GM10248 (cell line): ENCODE measurements at regions not wholly inside any gene's neighbourhood (a gene's known extent, or its start where the extent isn't known, plus 50 kb on each side); places are given as distances from the start of the nearest gene placed in this dataset.

ENCODE experiments used
- CTCF ChIA-PET: fragments of 300-600 bp; sonication (Branson Sonifier 250); formaldehyde crosslinking; extraction: SDS; loops from one replicate; lab custom pipeline; 2021; ENCODE audit warnings: antibody characterized with exemption; lab: Yijun Ruan, JAX
- POLR2A ChIA-PET: fragments of 350-650 bp; sonication (Branson Sonifier 250); formaldehyde crosslinking; extraction: SDS; loops from one replicate; lab custom pipeline; 2020; ENCODE audit warnings: antibody characterized with exemption; lab: Yijun Ruan, JAX
- DNase-seq: peaks from one replicate; pipeline ENCODE4 v3.0.0; 2012; ENCODE audit errors: extremely low spot score
- TF ChIP-seq, protein P1 (sequence below): IDR thresholded peaks from 2 replicates; pipeline ENCODE4 v1.5.1; 2012; ENCODE audit warnings: mild to moderate bottlenecking, low read depth; ENCODE audit errors: extremely low read depth, missing control alignments, control extremely low read depth

DNA sequence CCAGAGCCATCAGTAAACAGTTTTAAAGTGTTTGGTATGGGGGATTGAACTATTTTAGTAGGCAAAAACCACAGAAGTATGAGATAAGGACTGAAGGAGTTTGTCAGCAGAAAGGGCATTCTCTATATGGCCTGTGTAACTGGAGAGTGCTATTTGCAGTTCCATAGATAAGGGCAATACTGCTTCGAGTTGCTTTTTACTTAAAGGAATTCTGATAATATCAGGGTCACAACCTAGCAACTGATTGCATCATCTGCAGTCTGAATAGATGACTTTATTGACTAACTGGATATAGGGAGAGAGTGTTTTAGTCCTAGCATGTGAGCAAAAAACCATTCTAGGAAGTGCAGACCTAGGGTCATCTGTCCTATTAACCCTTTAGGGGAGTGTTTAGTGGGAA, 645.2 kb upstream of the PTPRD start:
- CTCF ChIA-PET, result no interaction called here
- POLR2A ChIA-PET, result no interaction called here
- no peak for DNase-seq
- TF ChIP-seq, protein P1, sequence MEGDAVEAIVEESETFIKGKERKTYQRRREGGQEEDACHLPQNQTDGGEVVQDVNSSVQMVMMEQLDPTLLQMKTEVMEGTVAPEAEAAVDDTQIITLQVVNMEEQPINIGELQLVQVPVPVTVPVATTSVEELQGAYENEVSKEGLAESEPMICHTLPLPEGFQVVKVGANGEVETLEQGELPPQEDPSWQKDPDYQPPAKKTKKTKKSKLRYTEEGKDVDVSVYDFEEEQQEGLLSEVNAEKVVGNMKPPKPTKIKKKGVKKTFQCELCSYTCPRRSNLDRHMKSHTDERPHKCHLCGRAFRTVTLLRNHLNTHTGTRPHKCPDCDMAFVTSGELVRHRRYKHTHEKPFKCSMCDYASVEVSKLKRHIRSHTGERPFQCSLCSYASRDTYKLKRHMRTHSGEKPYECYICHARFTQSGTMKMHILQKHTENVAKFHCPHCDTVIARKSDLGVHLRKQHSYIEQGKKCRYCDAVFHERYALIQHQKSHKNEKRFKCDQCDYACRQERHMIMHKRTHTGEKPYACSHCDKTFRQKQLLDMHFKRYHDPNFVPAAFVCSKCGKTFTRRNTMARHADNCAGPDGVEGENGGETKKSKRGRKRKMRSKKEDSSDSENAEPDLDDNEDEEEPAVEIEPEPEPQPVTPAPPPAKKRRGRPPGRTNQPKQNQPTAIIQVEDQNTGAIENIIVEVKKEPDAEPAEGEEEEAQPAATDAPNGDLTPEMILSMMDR, result no peak

DNA sequence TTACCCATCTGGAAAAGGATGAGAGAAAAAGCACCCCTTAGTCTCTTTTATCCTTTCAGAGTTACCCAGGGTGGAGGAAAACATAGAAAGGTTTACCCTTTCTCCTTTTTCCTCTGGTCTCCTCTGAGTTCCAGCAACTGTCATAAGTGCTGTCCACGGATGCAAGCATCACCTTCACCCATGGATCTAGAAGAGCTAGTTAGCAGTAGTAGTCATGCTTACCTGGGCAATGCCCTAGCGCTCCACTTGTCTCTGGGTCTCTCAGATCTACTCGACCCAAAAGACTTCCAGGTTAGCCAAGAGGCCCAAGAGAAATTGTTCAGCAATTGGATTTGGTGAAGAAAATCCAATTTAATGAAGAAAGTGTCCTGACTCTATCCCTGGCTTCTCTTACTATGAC, 656.2 kb upstream of the PTPRD start:
- ChIA-PET POLR2A (no interaction called here), CTCF (no interaction called here)
- TF ChIP-seq, protein P1, result no peak
- no peak for DNase-seq

DNA sequence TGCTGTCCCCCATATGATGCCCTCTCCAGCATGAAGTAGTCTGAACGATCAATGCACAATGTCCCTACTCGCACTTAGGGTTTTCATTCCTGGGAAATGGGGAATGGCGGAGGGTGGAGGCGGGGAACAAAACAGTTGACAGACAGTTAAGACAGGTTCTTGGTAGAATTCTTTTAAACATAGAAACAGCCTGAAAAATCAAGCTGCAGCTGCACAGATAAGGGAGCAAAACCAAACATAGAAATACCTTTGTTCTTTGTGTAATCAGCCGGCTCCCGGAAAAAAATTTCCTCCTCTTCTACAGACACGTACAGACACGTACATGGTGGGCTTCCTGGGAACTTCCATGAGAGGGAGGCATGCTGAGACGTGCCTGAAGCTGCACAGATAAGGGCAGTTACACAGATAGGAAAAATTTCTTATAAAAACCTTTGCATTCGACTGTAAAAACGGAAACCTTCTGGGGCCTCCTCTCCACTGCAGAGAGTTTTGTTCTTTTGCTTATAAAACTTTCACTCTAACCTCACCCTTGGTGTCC, 662.4 kb upstream of the PTPRD start:
- TF ChIP-seq, protein P1, result no peak
- ChIA-PET POLR2A (no interaction called here), CTCF (no interaction called here)
- DNase-seq, result no peak

DNA sequence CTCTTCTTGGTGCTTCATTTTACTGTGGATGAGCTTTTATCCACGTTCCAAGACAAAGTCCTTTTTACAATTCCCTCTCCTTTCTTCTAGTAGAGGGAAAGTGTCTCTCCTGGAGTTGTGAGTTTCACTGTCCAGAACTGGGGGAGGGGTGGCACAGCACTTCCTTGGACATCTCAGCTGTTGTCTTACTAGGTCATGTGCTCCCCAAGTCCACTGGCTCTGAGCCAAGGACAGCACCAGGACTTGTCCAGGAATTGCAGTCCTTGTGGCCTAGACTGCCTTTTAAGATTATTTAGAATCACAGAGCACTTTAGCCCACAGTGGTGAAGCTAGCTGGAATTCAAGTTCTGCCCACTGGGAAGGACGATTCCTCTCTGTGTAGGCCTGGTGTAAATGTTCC, 700.2 kb upstream of the PTPRD start:
- POLR2A ChIA-PET, result no interaction called here
- DNase-seq, result no peak
- TF ChIP-seq, protein P1, result no peak
- CTCF ChIA-PET, result no interaction called here

DNA sequence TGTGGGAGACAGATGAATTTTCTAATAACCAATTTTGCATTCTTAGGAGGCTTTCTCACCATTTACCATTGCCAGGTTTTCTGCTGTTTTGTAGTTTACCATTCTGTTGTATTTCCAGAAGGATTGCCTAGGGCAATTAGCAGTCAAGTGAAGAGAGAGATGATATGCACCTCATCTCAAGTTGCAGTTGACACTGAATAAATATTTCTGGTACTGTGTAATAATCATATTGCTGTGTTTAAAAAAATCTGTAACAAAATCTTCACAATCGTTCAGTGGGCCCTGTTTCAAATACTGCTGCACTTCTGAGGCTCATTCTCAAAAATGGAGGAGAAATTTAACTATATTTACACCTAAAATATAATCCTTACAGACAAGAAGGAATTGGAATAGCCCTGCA, 706.1 kb upstream of the PTPRD start:
- POLR2A ChIA-PET, result no interaction called here
- TF ChIP-seq, protein P1, result no peak
- CTCF ChIA-PET, result interaction anchor here (1.3 kb wide), 1 partner anchor 27 kb away, joined by 3 read pairs; no protein-coding TSS in a partner anchor
- no peak for DNase-seq

DNA sequence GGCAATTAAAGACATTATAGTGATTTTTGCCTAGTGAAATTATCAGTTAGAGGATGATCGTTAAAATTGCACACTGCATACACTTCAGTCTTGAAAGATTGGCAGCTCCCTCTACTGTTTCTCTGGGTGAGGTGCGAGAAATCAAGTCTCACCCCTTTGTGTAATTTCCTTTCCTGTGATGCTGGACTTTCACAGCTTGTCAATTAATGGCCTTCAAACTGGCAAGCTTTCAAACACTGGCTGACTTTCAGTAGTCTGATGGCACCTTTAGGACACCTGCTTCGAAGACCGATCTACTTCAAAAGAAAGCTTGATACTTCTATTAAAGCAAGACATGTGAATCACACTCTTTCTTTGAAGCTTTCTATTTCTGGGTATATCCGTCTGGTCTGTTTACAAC, 706.7 kb upstream of the PTPRD start:
- DNase-seq, result no peak
- TF ChIP-seq, protein P1, result peak; percentile 19
- CTCF ChIA-PET, result interaction anchor here (0.8 to 1.3 kb wide), 4 partner anchors 9 to 27 kb away, joined by 3 to 4 read pairs (median 3); no protein-coding TSS in a partner anchor

More for the DNA sequence above, 706.7 kb upstream of the PTPRD start:
- POLR2A ChIA-PET, result no interaction called here
